ENCODE measurements at regions not wholly inside any gene's neighbourhood (a gene's known extent, or its start where the extent isn't known, plus 50 kb on each side); places are given as distances from the start of the nearest gene placed in this dataset.

DNA sequence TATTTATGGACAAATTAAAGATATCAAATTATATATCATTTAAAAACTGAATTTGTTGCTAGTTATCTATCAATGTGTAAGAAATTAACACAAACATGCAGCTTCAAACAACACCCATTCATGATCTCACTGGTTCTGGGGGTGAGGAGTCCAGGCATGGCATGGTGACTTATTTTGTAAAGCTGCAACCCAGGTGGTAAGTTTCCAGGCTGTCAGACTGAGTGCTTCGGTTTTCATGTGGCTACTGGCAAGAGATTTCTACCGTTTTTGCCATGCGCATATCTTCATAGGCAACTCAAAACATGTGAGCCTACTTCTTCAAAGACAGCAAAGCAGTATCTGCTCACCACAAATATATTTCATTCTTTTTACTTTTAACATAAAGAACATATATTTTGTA lies 364.3 kb upstream of the BCHE start:
- TF ChIP-seq, protein P1, sequence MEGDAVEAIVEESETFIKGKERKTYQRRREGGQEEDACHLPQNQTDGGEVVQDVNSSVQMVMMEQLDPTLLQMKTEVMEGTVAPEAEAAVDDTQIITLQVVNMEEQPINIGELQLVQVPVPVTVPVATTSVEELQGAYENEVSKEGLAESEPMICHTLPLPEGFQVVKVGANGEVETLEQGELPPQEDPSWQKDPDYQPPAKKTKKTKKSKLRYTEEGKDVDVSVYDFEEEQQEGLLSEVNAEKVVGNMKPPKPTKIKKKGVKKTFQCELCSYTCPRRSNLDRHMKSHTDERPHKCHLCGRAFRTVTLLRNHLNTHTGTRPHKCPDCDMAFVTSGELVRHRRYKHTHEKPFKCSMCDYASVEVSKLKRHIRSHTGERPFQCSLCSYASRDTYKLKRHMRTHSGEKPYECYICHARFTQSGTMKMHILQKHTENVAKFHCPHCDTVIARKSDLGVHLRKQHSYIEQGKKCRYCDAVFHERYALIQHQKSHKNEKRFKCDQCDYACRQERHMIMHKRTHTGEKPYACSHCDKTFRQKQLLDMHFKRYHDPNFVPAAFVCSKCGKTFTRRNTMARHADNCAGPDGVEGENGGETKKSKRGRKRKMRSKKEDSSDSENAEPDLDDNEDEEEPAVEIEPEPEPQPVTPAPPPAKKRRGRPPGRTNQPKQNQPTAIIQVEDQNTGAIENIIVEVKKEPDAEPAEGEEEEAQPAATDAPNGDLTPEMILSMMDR (optimal IDR thresholded peaks at IDR 0.05 in 1 of 3, IDR thresholded peaks at IDR 0.05 in 1 of 3, conservative IDR thresholded peaks at IDR 0.05 in 1 of 3; ENCODE audit: extremely low read depth in 1 of 3, insufficient read depth in 2 of 3, low read length in 3 of 3), result no peak
- no peak for TF ChIP-seq EZH2 (IDR thresholded peaks at IDR 0.05; ENCODE audit: low read length)

Data from keratinocyte (primary cell).